ENCODE measurements at regions not wholly inside any gene's neighbourhood (a gene's known extent, or its start where the extent isn't known, plus 50 kb on each side); places are given as distances from the start of the nearest gene placed in this dataset.

DNA sequence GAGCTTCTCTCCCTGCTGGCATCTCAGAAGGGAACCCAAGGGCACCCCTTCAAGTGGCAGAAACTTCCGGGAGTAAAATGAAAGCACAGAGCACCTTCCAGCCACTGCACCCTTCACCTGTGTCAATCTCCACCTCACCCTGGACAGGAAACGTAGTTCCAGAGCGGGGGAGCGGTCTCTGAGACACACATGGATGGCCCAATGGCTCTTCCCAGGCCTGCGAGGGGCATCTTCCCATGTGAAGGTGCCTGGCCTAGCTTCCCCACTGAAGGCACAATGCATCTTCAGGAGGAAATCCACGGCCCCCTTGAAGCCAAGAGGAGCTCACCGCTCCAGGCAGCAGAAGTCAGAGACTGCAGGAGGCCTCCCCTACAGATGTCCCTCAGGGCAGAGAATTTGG is 234.2 kb downstream of the BRD1 start:
- 20% methylated on average over 4 of the region's 7 CpGs; no CpG with 5 or more reads in 1 of the 2 experiments for WGBS, 2 experiments (ENCODE audit: extremely low coverage in 2 of 2, insufficient read length in 1 of 2)
- intact Hi-C loops (cut with micrococcal nuclease): no loop called here

More for the DNA sequence above, 234.2 kb downstream of the BRD1 start:
- ChIA-PET CTCF (no interaction called here), POLR2A (ENCODE audit: unreplicated experiment) (no interaction called here)
- H4K5ac ChIP-seq (ENCODE audit: low read depth, low read length): no peak overlapping the region
- no peak overlapping the region for H2BK15ac ChIP-seq (ENCODE audit: low read depth, low read length)
- H2BK120ac ChIP-seq (ENCODE audit: low read depth, low read length): no peak overlapping the region
- no peak overlapping the region for H3K14ac ChIP-seq (replicated peaks; ENCODE audit: low read depth, low read length)
- H3K56ac ChIP-seq (ENCODE audit: extremely low read depth, insufficient read depth, low read length): no peak overlapping the region
- no peaks in the 10 kb centered on the region for H3K9me1 ChIP-seq (ENCODE audit: insufficient read depth, low read length)
- H3K4me2 ChIP-seq (ENCODE audit: low read depth, low read length): no peak overlapping the region
- no peaks in the 10 kb centered on the region for H4K20me1 ChIP-seq (ENCODE audit: insufficient read depth, low read length)
- no peak overlapping the region for H2AK9ac ChIP-seq (replicated peaks; ENCODE audit: low read depth, low read length, poor library complexity)
- H3K27me3 ChIP-seq (ENCODE audit: control insufficient read depth, insufficient read depth, low read length): no peaks in the 10 kb centered on the region
- no peak overlapping the region for H3K4ac ChIP-seq (ENCODE audit: low read depth, low read length)
- H3K18ac ChIP-seq (ENCODE audit: low read depth, low read length): no peak overlapping the region
- DNase-seq (no peak), ATAC-seq (ENCODE audit: low read depth) (no peak)
- H2BK5ac ChIP-seq (ENCODE audit: low read depth, low read length, poor library complexity, severe bottlenecking): no peak overlapping the region
- TF ChIP-seq FOS (IDR thresholded peaks at IDR 0.05; ENCODE audit: low read depth, low read length) (no peak), POLR2A (IDR thresholded peaks at IDR 0.05; ENCODE audit: low read depth, low read length) (no peak)
- no peaks in the 10 kb centered on the region for H3K4me1 ChIP-seq (ENCODE audit: control insufficient read depth, insufficient read depth, low read length)
- H3K23ac ChIP-seq (ENCODE audit: low read depth, low read length): no peak overlapping the region
- H3K36me3 ChIP-seq (ENCODE audit: control insufficient read depth, insufficient read depth, low read length): no peaks in the 10 kb centered on the region
- H4K8ac ChIP-seq (ENCODE audit: low read depth in 2 of 2, low read length in 2 of 2): no peak overlapping the region
- no peaks in the 10 kb centered on the region for H3K79me1 ChIP-seq (ENCODE audit: low read depth in 1 of 2, low read length in 2 of 2)
- no peak overlapping the region for H3K9ac ChIP-seq (ENCODE audit: low read depth, low read length)
- no TSS peak for BruUV-seq (replicated peaks)
- no peak overlapping the region for H2BK20ac ChIP-seq (ENCODE audit: low read depth, low read length)
- in situ Hi-C loops (cut with MboI; ENCODE audit: low sequenced_read_pairs) (no loop called here), dilution Hi-C loops (cut with HindIII; ENCODE audit: low sequenced_read_pairs, unreplicated experiment) (no loop called here)
- H3K9me3 ChIP-seq (ENCODE audit: control insufficient read depth, insufficient read depth, low read length): peaks cover 53% of the 10 kb centered on the region
- H4K91ac ChIP-seq (ENCODE audit: insufficient read depth, low read depth, low read length): no peak overlapping the region
- H3K27ac ChIP-seq (ENCODE audit: insufficient read depth, low read length): no peak overlapping the region
- no peak overlapping the region for H2AFZ ChIP-seq (replicated peaks; ENCODE audit: low read length, poor library complexity)
- H3K4me3 ChIP-seq (ENCODE audit: insufficient read depth, low read depth, low read length): no peak overlapping the region
- H2AK5ac ChIP-seq (ENCODE audit: low read depth, low read length): no peak overlapping the region

Data from IMR-90 (cell line).